ENCODE measurements at regions not wholly inside any gene's neighbourhood (a gene's known extent, or its start where the extent isn't known, plus 50 kb on each side); places are given as distances from the start of the nearest gene placed in this dataset.

DNA sequence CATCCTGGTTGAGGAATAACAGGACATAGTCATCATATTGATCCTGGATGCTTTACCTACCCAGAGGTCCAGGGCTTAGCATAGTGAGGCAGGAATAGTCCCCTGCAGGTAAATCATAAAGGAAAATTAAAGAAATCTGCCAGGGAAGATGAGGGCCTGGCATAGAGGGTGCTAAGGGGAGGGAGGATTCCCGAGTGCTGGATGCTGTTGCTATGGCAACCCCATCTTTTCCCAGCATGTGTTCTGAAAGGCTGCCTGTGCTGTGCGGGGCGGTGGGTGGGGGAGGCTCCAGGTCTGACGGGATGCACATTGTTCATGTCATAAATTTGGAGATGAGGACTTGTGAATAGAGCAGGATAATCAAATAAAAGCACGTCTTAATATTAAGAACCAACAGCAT lies 212.6 kb upstream of the PCSK2 start:
- no peak for TF ChIP-seq GATA2 (IDR thresholded peaks at IDR 0.05; ENCODE audit: low read depth, low read length)
- no peak for TF ChIP-seq GATA3 (IDR thresholded peaks at IDR 0.05; ENCODE audit: low read depth, low read length)

All from SH-SY5Y (cell line).